ENCODE measurements at regions not wholly inside any gene's neighbourhood (a gene's known extent, or its start where the extent isn't known, plus 50 kb on each side); places are given as distances from the start of the nearest gene placed in this dataset.

DNA sequence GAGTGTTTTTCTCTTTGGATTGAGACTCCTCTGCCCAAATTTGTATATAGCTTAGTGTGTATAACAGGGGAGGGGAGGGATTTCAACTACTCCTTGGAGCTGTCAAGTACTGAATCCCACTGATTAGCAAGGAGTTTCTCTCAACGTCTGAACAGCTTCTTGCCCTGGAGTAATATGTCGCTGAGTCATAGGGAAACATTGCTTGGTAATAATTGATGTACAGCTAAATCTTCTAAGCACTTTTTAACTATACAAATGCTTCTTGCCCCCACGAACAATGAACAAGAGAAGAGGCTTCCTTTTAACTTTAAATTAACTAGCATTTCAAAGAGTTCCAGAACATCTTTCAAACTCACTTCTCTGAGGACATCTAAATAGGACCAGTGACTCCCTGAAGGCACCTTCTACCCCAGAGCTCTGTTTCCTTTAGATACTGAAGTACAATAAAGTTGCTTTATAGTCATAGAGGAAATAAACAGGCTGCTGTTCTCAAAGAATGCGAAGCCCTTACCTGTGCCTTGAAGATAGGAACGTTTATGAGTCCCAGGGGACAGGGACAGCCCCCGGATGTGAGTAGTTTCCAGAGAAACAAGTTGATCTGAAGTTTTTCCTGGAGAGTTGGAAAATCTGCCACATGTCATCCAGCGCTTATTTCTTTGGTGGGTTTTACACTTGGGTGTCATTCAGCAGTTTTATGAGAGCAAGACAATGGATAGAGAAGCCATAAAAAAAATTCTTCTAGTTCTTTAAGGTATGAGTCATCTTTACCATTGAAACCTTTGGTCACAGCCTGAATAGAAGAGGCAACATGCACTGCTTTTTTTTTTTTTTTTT is 462.5 kb upstream of the BTBD3 start:
- Mint-ChIP-seq H3K27ac (no peak overlapping the region), H3K4me3 (no peak overlapping the region), H3K4me1 (ENCODE audit: low read depth) (no peaks in the 10 kb centered on the region), H3K9me3 (peaks cover 13% of the 10 kb centered on the region), H3K36me3 (ENCODE audit: low read depth) (no peaks in the 10 kb centered on the region), H3K27me3 (no peaks in the 10 kb centered on the region)
- no peak for DNase-seq

DNA sequence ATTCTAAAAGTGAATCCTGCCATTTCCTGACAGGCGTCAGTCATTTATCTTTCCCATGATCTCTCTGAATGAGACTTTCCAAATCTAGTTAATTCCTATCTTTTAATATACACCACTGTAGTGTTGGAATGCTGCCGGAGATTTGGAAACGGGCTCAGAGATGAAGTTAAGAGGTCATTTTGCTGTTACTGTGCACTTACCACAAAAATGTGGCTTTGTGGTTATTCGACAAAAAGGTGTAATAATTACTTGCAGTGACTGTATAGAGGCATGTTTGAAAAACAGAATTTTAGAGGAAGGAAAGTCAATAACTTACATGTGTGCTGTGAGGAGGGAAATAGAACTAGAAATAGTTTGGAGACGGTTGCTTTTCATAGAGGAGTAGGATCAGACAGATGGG is 460.2 kb upstream of the BTBD3 start:
- no peaks in the 10 kb centered on the region for H3K4me1 Mint-ChIP-seq (ENCODE audit: low read depth)
- no peak for DNase-seq
- H3K4me3 Mint-ChIP-seq, result no peak overlapping the region
- H3K27ac Mint-ChIP-seq, result no peak overlapping the region
- peaks cover 7% of the 10 kb centered on the region for H3K9me3 Mint-ChIP-seq
- no peaks in the 10 kb centered on the region for H3K36me3 Mint-ChIP-seq (ENCODE audit: low read depth)
- no peaks in the 10 kb centered on the region for H3K27me3 Mint-ChIP-seq

DNA sequence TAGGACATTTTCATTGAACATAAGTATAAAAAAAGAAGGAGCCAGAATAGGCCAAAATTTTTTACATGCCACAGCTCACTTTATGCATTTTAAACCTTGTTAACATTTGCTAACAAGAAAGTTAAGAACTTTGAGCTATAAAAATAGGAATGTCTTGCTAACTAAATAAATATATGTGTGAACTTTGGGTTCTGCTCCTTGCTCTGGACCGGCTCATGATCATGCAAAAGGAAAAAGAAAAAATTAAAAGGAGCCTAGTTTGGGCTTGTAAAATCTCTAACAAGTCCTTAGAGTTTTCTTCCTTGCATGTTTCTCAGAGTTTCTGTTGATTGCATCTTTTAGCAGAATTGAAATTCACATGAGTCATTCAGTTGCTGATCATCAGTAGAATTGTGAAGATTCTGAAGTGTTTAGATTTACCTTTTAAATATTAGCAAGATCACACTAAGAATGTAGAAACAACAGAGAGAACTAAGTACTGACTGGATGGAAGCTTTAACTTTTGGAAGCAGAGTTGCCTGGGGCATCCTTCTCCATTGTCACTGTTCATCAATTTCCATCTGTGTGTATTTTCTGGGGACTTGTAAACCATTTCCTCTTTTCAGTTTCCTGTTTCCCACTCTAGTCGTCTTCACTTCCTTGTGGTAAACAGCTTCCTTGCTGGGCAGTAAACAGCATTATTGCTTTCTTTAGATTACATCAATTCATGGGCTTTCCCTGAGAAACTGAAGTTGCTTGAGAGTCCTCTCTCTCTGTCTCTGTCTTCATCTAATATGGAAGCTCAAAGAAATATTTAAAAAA is 458.4 kb upstream of the BTBD3 start:
- Mint-ChIP-seq H3K9me3 (peaks cover 4% of the 10 kb centered on the region), H3K4me1 (ENCODE audit: low read depth) (no peaks in the 10 kb centered on the region), H3K27me3 (no peaks in the 10 kb centered on the region), H3K4me3 (no peak overlapping the region), H3K36me3 (ENCODE audit: low read depth) (no peaks in the 10 kb centered on the region), H3K27ac (no peak overlapping the region)
- no peak for DNase-seq

DNA sequence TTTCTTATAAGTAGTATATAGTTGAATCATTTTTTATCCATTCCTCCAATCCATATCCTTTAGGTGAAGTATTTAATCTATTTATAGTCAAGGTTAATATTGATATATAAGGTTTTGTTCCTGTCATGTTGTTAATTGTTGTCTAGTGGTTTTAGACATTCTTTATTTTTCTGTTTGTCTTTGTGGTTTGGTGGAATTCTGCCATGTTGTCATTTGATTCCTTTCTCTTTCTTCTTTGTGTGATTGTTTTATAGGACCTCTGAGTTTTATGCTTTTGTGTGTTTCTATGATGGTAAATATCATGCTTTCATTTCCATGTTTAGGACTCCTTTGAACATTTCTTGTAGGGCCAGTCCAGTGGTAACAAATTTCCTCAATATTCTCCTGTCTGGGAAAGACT is 450.3 kb upstream of the BTBD3 start:
- Mint-ChIP-seq H3K27me3 (no peaks in the 10 kb centered on the region), H3K4me1 (ENCODE audit: low read depth) (no peaks in the 10 kb centered on the region), H3K4me3 (no peak overlapping the region), H3K9me3 (peaks cover 5% of the 10 kb centered on the region), H3K27ac (no peak overlapping the region), H3K36me3 (ENCODE audit: low read depth) (no peaks in the 10 kb centered on the region)
- no peak for DNase-seq

DNA sequence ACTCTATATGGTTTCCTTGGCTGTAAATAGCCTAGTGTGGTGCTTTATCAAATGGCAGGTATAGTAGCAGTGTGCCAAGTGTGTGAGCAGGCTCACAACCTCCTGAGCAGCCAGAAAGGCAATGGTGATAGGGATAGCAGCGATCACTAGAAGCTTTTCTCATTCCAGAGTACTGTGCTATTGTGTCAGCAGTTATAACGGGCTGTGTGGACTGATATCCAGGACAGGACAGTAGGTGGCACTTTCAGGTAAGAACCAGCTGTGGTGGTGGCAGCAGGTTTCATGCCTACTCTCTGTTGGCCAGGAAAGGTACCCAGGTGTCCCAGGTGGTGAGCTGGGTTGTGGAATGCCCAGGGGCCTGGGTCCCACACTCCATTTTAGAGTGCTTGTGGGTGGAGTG is 448.8 kb upstream of the BTBD3 start:
- Mint-ChIP-seq H3K4me1 (ENCODE audit: low read depth) (no peaks in the 10 kb centered on the region), H3K9me3 (peaks cover 5% of the 10 kb centered on the region), H3K36me3 (ENCODE audit: low read depth) (no peaks in the 10 kb centered on the region), H3K27ac (no peak overlapping the region), H3K27me3 (no peaks in the 10 kb centered on the region), H3K4me3 (no peak overlapping the region)
- no peak for DNase-seq

DNA sequence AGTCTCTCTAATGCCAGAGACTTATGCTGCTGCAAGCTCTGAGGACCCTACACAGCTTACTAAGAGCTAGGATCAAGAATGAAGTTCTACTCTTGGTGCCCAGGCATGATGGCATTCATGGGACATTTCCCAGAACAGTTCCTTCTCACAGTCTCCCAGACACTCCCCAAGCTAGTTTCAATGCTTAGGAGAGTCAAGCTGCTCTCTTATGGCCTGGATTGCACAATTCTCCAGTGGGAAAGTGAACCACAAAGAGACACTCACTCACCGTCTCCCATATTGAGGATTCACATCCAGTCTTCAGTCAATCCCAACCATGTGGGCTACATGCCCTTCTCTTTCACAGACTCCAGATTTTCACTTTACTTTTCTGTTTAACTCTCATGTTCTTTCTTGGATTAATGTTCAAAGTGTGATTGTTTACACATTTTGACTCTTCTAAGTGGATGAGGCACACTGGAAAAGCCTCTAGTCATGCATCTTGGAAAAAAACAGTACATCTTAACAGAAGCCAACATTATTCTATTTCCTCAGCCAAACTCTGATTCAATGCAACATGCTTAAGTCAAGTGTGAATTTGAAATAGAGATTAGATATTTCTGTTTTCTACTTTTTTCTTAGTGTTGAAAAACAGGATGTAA is 447.8 kb upstream of the BTBD3 start:
- no peaks in the 10 kb centered on the region for H3K27me3 Mint-ChIP-seq
- no peaks in the 10 kb centered on the region for H3K4me1 Mint-ChIP-seq (ENCODE audit: low read depth)

DNA sequence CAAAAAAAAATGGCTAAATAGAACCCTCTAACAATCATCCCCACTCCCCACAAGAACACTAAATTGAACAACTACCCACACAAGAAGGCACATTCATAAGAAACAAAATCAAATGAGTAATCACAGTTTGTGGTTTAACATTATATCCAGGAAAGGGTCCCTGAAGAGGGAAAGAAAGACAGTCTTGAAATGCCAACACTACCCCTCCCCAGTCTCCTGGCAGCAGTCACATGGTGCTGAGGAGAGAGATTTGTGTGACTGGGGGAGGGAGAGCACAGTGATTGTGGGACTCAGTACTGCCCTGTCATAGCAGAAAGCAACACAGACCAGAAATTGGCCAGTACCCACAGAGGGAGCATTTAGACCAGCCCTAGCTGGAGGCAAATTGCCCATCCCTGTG is 443.7 kb upstream of the BTBD3 start:
- H3K27me3 Mint-ChIP-seq, result no peaks in the 10 kb centered on the region
- H3K36me3 Mint-ChIP-seq (ENCODE audit: low read depth), result no peaks in the 10 kb centered on the region
- H3K4me3 Mint-ChIP-seq, result no peak overlapping the region
- H3K4me1 Mint-ChIP-seq (ENCODE audit: low read depth), result no peaks in the 10 kb centered on the region
- H3K9me3 Mint-ChIP-seq, result peaks cover 14% of the 10 kb centered on the region
- no peak overlapping the region for H3K27ac Mint-ChIP-seq
- DNase-seq, result no peak

More for the DNA sequence above, 447.8 kb upstream of the BTBD3 start:
- no peak for DNase-seq
- Mint-ChIP-seq H3K9me3 (peaks cover 8% of the 10 kb centered on the region), H3K27ac (no peak overlapping the region), H3K4me3 (no peak overlapping the region), H3K36me3 (ENCODE audit: low read depth) (no peaks in the 10 kb centered on the region)

DNA sequence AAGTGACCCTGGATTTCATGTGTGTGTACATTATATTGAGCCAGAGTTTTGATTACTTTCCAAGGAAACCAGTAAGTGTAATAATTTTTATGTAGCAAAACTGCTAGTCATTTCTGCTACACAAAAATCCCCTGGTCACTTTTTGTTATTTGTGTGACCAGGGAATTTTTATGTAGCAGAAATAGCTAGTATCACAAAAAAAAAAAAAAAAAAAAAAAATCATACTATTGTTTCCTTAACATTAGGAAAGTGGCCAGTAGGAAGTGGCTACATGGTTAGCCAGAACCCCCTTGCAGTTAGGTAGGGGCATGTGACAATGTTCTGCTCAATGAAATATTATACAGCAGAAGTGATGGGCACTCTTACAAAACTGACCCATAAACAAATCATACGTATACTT is 434.0 kb upstream of the BTBD3 start:
- H3K27ac Mint-ChIP-seq, result no peak overlapping the region
- no peaks in the 10 kb centered on the region for H3K27me3 Mint-ChIP-seq
- H3K9me3 Mint-ChIP-seq, result peaks cover 4% of the 10 kb centered on the region
- no peak for DNase-seq
- H3K4me3 Mint-ChIP-seq, result no peak overlapping the region
- H3K4me1 Mint-ChIP-seq (ENCODE audit: low read depth), result no peaks in the 10 kb centered on the region
- no peaks in the 10 kb centered on the region for H3K36me3 Mint-ChIP-seq (ENCODE audit: low read depth)

DNA sequence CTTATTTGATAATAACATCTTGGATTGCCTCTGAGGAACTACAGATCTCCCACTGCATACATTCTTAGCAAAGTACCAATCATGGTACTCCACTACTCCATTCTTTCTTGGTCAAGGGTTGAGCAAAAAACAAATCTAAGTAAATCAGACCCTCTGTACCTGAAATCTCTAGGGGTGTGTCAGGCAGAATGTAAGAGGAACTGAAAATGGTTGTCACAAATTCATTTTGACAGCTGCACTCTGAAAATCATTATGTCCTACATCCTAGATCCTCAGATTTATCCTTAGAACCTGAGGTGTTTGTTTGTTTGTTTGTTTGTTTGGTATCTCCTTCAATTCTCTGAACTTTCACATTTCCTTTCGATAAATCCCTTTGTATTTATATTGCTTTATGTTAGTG is 433.2 kb upstream of the BTBD3 start:
- Mint-ChIP-seq H3K9me3 (peaks cover 6% of the 10 kb centered on the region), H3K36me3 (ENCODE audit: low read depth) (no peaks in the 10 kb centered on the region), H3K4me3 (no peak overlapping the region), H3K27me3 (no peaks in the 10 kb centered on the region), H3K4me1 (ENCODE audit: low read depth) (no peaks in the 10 kb centered on the region), H3K27ac (no peak overlapping the region)
- no peak for DNase-seq

DNA sequence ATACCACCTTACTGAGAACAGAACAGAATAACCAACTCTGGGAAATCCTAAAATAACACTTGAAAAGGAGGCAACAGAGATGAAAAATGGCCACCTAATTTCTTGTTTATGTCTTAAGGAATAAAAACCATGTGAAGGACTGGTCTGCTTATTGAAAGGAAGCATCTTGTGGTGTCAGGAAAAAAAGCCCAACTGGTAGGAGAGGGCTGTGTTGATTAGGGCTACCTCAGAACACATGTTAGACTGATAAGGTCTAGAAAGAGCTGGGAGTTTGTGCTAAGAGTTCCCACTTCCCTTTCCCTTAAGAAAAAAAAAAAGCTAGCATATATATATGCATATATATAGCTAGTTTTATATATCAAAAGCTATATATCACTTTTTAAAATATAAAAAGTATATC is 425.3 kb upstream of the BTBD3 start:
- no peaks in the 10 kb centered on the region for H3K4me1 Mint-ChIP-seq (ENCODE audit: low read depth)

DNA sequence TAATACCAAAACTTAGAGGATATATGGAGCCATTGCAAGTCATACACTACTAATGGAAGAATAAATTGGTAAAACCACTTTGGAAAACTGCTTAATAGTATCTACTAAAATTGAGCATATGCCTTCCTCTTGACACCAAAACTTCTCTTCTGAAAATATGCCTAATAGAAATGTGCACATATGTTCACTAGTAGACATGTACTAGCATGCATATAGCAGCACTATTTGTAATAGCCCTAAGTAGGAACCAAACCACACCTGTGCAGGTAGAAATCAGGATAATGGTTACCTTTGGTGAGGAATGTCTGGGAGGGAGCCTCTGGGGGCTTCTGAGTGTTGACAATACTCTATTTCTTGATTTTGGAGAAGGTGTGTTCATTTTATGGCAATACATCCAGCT is 424.8 kb upstream of the BTBD3 start:
- H3K36me3 Mint-ChIP-seq (ENCODE audit: low read depth), result no peaks in the 10 kb centered on the region
- no peak overlapping the region for H3K27ac Mint-ChIP-seq
- no peaks in the 10 kb centered on the region for H3K27me3 Mint-ChIP-seq
- no peak for DNase-seq
- peaks cover 6% of the 10 kb centered on the region for H3K9me3 Mint-ChIP-seq
- no peaks in the 10 kb centered on the region for H3K4me1 Mint-ChIP-seq (ENCODE audit: low read depth)
- H3K4me3 Mint-ChIP-seq, result no peak overlapping the region

More for the DNA sequence above, 425.3 kb upstream of the BTBD3 start:
- DNase-seq, result no peak
- Mint-ChIP-seq H3K27me3 (no peaks in the 10 kb centered on the region), H3K27ac (no peak overlapping the region), H3K4me3 (no peak overlapping the region), H3K9me3 (peaks cover 6% of the 10 kb centered on the region), H3K36me3 (ENCODE audit: low read depth) (no peaks in the 10 kb centered on the region)

DNA sequence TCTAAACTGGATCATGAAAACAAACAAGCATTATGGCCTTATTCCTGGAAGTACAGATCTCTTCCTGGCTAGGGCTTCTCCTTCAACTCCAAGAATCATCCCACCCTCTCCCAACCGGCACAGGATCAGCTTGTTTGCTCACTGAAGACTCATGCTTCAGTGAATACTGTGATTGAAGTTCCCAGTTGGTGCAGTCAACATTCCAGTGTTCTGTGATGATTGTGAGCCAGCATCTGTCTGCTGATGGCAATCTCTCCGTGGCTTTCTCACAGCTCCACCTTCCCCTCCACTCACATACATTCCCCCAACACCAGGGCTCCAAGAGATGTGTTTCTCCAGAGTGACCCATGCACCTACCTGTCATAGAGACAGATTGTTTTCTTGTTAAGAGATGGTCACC is 421.3 kb upstream of the BTBD3 start:
- DNase-seq, result no peak
- Mint-ChIP-seq H3K36me3 (ENCODE audit: low read depth) (no peaks in the 10 kb centered on the region), H3K27ac (no peak overlapping the region), H3K27me3 (no peaks in the 10 kb centered on the region), H3K9me3 (no peaks in the 10 kb centered on the region), H3K4me1 (ENCODE audit: low read depth) (no peaks in the 10 kb centered on the region), H3K4me3 (no peak overlapping the region)

DNA sequence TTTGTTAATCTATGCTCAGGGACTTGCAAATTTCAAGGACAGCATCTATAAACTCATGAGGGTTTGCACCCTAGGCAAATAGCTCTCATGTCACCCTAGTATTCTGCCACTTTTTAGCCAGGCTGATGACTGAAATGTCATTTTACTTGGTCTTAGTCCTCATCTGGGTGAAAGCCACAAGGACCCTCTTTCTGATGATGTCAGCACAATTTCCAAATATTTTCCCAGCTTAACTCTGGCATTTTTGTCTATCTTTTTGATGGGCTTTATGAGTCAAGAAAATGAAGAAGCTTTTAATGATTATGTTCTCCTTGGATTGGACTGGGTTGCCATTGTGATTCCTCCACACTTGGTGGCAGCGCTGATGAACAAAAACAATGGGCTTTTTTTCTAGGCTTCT is 420.1 kb upstream of the BTBD3 start:
- Mint-ChIP-seq H3K4me3 (no peak overlapping the region), H3K27ac (no peak overlapping the region), H3K4me1 (ENCODE audit: low read depth) (no peaks in the 10 kb centered on the region), H3K27me3 (no peaks in the 10 kb centered on the region), H3K36me3 (ENCODE audit: low read depth) (no peaks in the 10 kb centered on the region), H3K9me3 (no peaks in the 10 kb centered on the region)
- no peak for DNase-seq

DNA sequence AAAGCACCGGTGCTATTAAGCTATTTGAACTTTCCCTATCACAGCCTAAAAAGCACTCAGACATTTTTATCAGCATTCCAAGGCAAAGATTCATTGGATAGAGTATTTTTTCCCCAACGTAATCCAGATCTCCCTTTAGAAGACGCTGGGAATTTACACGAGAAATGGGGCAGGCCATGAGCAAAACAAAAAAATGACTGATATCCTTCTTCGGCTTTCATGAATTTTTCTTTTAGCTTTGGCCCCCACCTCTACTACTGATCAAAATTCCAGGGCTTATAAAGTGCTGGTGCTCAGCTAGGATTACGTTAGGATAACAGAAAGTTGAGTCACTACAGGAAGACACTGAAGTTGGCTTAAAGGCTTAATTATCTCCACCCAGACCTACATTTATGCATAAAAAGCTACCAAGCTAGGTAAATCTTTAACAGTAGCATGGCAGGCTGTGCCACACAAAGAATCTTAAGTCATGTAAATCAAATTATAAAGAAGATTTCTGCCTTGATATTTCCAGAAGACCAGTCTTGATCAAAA is 418.5 kb upstream of the BTBD3 start:
- Mint-ChIP-seq H3K4me3 (no peak overlapping the region), H3K27ac (no peak overlapping the region), H3K4me1 (ENCODE audit: low read depth) (no peaks in the 10 kb centered on the region), H3K9me3 (peaks cover 3% of the 10 kb centered on the region), H3K36me3 (ENCODE audit: low read depth) (no peaks in the 10 kb centered on the region), H3K27me3 (no peaks in the 10 kb centered on the region)
- DNase-seq, result no peak

DNA sequence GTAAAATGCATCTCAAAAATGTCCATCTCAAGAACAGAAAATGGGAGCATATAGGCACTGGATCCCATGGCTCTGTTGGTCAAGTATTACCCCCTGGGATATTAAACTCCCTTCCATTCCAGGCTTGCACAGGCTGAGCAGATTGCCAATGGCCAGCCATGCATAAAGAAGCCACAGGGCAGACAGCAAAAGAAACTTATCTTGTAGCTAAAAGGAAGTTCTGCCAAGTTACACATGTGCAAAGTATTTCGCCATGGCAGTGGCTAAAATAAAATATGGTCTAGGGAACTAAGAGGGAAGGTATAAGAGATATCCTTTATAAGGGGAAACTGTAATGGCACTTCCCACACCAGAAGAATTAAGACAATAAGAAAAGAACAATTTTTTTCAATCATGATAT is 415.6 kb upstream of the BTBD3 start:
- no peak for DNase-seq
- Mint-ChIP-seq H3K27ac (no peak overlapping the region), H3K27me3 (no peaks in the 10 kb centered on the region), H3K4me3 (no peak overlapping the region), H3K36me3 (ENCODE audit: low read depth) (no peaks in the 10 kb centered on the region), H3K4me1 (ENCODE audit: low read depth) (no peaks in the 10 kb centered on the region), H3K9me3 (peaks cover 8% of the 10 kb centered on the region)
